ENCODE measurements at regions not wholly inside any gene's neighbourhood (a gene's known extent, or its start where the extent isn't known, plus 50 kb on each side); places are given as distances from the start of the nearest gene placed in this dataset.

GRCh38 chr1:193727850-193728249, 541.4 kb upstream of the B3GALT2 start:
- TF ChIP-seq CTCF (IDR thresholded peaks at IDR 0.05; ENCODE audit: poor library complexity) (no peak), EZH2 (IDR thresholded peaks at IDR 0.05; ENCODE audit: borderline replicate concordance) (no peak), EZH2phosphoT487 (IDR thresholded peaks at IDR 0.05; ENCODE audit: low read depth, severe bottlenecking, unreplicated experiment) (no peak)
